GM19397 (cell line): ENCODE measurements at regions not wholly inside any gene's neighbourhood (a gene's known extent, or its start where the extent isn't known, plus 50 kb on each side); places are given as distances from the start of the nearest gene placed in this dataset.

Experiments used
- ATAC-seq: cut with Tn5 transposase; IDR thresholded peaks from one replicate; pipeline ENCODE4 v1.9.1; 2021; ENCODE audit warnings: mild to moderate bottlenecking, moderate library complexity; ENCODE audit not compliant: unreplicated experiment

GRCh38 chr4:27467351-27467750 lies 606.7 kb downstream of the STIM2 start:
- ATAC-seq, result no peak

GRCh38 chr4:27472364-27472763 lies 611.7 kb downstream of the STIM2 start:
- no peak for ATAC-seq

- no peak for ATAC-seq
Measured at GRCh38 chr4:27474691-27475090, 614.0 kb downstream of the STIM2 start.

GRCh38 chr4:27484216-27484615 lies 623.6 kb downstream of the STIM2 start:
- ATAC-seq, result no peak

- no peak for ATAC-seq
Measured at GRCh38 chr4:27490315-27490714, 629.7 kb downstream of the STIM2 start.

GRCh38 chr4:27490766-27491165 lies 630.1 kb downstream of the STIM2 start:
- no peak for ATAC-seq

- no peak for ATAC-seq
Measured at GRCh38 chr4:27506401-27506800, 645.8 kb downstream of the STIM2 start.

GRCh38 chr4:27514711-27515110 lies 654.1 kb downstream of the STIM2 start:
- no peak for ATAC-seq

- ATAC-seq, result no peak
Measured at GRCh38 chr4:27515140-27515539, 654.5 kb downstream of the STIM2 start.

GRCh38 chr4:27518876-27519275 lies 658.2 kb downstream of the STIM2 start:
- ATAC-seq, result no peak

GRCh38 chr4:27524224-27524623 lies 663.6 kb downstream of the STIM2 start:
- no peak for ATAC-seq

- ATAC-seq, result no peak
Measured at GRCh38 chr4:27534488-27534887, 673.8 kb downstream of the STIM2 start.

- no peak for ATAC-seq
Measured at GRCh38 chr4:27568236-27568951, 707.8 kb downstream of the STIM2 start.

- no peak for ATAC-seq
Measured at GRCh38 chr4:27568952-27569319, 708.3 kb downstream of the STIM2 start.

- ATAC-seq, result no peak
Measured at GRCh38 chr4:27574743-27575142, 714.1 kb downstream of the STIM2 start.

- no peak for ATAC-seq
Measured at GRCh38 chr4:27577951-27578350, 717.3 kb downstream of the STIM2 start.

- ATAC-seq, result no peak
Measured at GRCh38 chr4:27592738-27593137, 732.1 kb downstream of the STIM2 start.

GRCh38 chr4:27594922-27595321 lies 734.3 kb downstream of the STIM2 start:
- ATAC-seq, result no peak

GRCh38 chr4:27595571-27596360 lies 735.1 kb downstream of the STIM2 start:
- ATAC-seq, result no peak

GRCh38 chr4:27602172-27602571 lies 741.5 kb downstream of the STIM2 start:
- ATAC-seq, result no peak

GRCh38 chr4:27604692-27605091 lies 744.1 kb downstream of the STIM2 start:
- ATAC-seq, result no peak

GRCh38 chr4:27616166-27616565 lies 755.5 kb downstream of the STIM2 start:
- ATAC-seq, result no peak
